ENCODE measurements at regions not wholly inside any gene's neighbourhood (a gene's known extent, or its start where the extent isn't known, plus 50 kb on each side); places are given as distances from the start of the nearest gene placed in this dataset.

- no peak for TF ChIP-seq CTCF (IDR thresholded peaks at IDR 0.05; ENCODE audit: poor library complexity, severe bottlenecking)
- TF ChIP-seq REST (IDR thresholded peaks at IDR 0.05; ENCODE audit: borderline replicate concordance): no peak
- no peak for TF ChIP-seq EZH2 (IDR thresholded peaks at IDR 0.05; ENCODE audit: borderline replicate concordance, insufficient read depth, low read length, poor library complexity, severe bottlenecking)
- no peak for TF ChIP-seq SMC3 (conservative IDR thresholded peaks at IDR 0.05; ENCODE audit: poor library complexity)
- TF ChIP-seq EP300 (conservative IDR thresholded peaks at IDR 0.05; ENCODE audit: poor library complexity, severe bottlenecking): no peak
Measured at GRCh38 chr3:177569193-177569592, 371.9 kb upstream of the TBL1XR1 start.

Data from neural cell (in vitro differentiated cells).